HG03575 (cell line): ENCODE measurements at regions not wholly inside any gene's neighbourhood (a gene's known extent, or its start where the extent isn't known, plus 50 kb on each side); places are given as distances from the start of the nearest gene placed in this dataset.

Source experiments
- ATAC-seq: cut with Tn5 transposase; IDR thresholded peaks from one replicate; pipeline ENCODE4 v1.9.1; 2021; ENCODE audit not compliant: unreplicated experiment, insufficient number of reproducible peaks, low FRiP score; ENCODE audit errors: extremely low read depth

GRCh38 chr5:121257621-121258020 lies 594.1 kb upstream of the FTMT start:
- ATAC-seq = no peak

GRCh38 chr5:121263456-121263855 lies 588.2 kb upstream of the FTMT start:
- no peak for ATAC-seq

GRCh38 chr5:121264605-121265004 lies 587.1 kb upstream of the FTMT start:
- ATAC-seq = no peak

GRCh38 chr5:121271546-121271945 lies 580.1 kb upstream of the FTMT start:
- ATAC-seq = no peak

- ATAC-seq = no peak
Measured at GRCh38 chr5:121273833-121274433, 577.7 kb upstream of the FTMT start.

- ATAC-seq = no peak
Measured at GRCh38 chr5:121279801-121280200, 571.9 kb upstream of the FTMT start.

GRCh38 chr5:121285801-121286521 lies 565.7 kb upstream of the FTMT start:
- no peak for ATAC-seq

- ATAC-seq = no peak
Measured at GRCh38 chr5:121288781-121289180, 562.9 kb upstream of the FTMT start.

- no peak for ATAC-seq
Measured at GRCh38 chr5:121292664-121293063, 559.0 kb upstream of the FTMT start.

- no peak for ATAC-seq
Measured at GRCh38 chr5:121296356-121296755, 555.3 kb upstream of the FTMT start.

GRCh38 chr5:121299153-121299552 lies 552.5 kb upstream of the FTMT start:
- no peak for ATAC-seq

- no peak for ATAC-seq
Measured at GRCh38 chr5:121304838-121305237, 546.8 kb upstream of the FTMT start.

- ATAC-seq = no peak
Measured at GRCh38 chr5:121313886-121314285, 537.8 kb upstream of the FTMT start.

GRCh38 chr5:121315786-121316185 lies 535.9 kb upstream of the FTMT start:
- no peak for ATAC-seq

GRCh38 chr5:121319292-121319691 lies 532.4 kb upstream of the FTMT start:
- ATAC-seq = no peak

- ATAC-seq = no peak
Measured at GRCh38 chr5:121325930-121326329, 525.8 kb upstream of the FTMT start.

- ATAC-seq = no peak
Measured at GRCh38 chr5:121350181-121350930, 501.3 kb upstream of the FTMT start.

- ATAC-seq = no peak
Measured at GRCh38 chr5:121366515-121366914, 485.2 kb upstream of the FTMT start.

GRCh38 chr5:121373371-121373770 lies 478.3 kb upstream of the FTMT start:
- no peak for ATAC-seq

GRCh38 chr5:121377461-121377860 lies 474.2 kb upstream of the FTMT start:
- ATAC-seq = no peak
